OCI-LY3 (cell line): ENCODE measurements at regions not wholly inside any gene's neighbourhood (a gene's known extent, or its start where the extent isn't known, plus 50 kb on each side); places are given as distances from the start of the nearest gene placed in this dataset.

ENCODE experiments used
- H2AFZ ChIP-seq: fragments of 200-600, 300-600 bp; shearing (Covaris generic); 2 replicates; pipeline ENCODE4 v1.6.0; 2014; ENCODE audit warnings: antibody characterized with exemption, low read depth, low read length
- H3K27ac ChIP-seq: fragments of 200-600, 300-600 bp; sonication (generic); 2 replicates; pipeline ENCODE4 v1.5.1; 2014; ENCODE audit warnings: mild to moderate bottlenecking, low read length, moderate library complexity, mixed read lengths
- H3K27me3 ChIP-seq: fragments of 200-600, 300-600 bp; sonication (generic); 2 replicates; pipeline ENCODE4 v1.6.1; 2014; ENCODE audit warnings: low read depth, low read length, mixed read lengths
- H3K36me3 ChIP-seq: fragments of 200-600, 300-600 bp; sonication (generic); replicated peaks from 2 replicates; pipeline ENCODE3; 2014; ENCODE audit warnings: low read depth, low read length, mixed read lengths
- H3K4me1 ChIP-seq: fragments of 300-600, 200-600 bp; sonication (generic); 2 replicates; pipeline ENCODE4 v1.6.1; 2014; ENCODE audit warnings: low read length, mixed read lengths
- H3K4me2 ChIP-seq: fragments of 200-600, 300-600 bp; sonication (generic); 2 replicates; pipeline ENCODE4 v1.6.1; 2014; ENCODE audit warnings: low read length, mixed read lengths
- H3K4me3 ChIP-seq: fragments of 300-600, 200-600 bp; sonication (generic); 2 replicates; pipeline ENCODE4 v1.5.1; 2014; ENCODE audit warnings: antibody characterized with exemption, mild to moderate bottlenecking, low read length, moderate library complexity
- H3K79me2 ChIP-seq: fragments of 300-600, 200-600 bp; shearing (Covaris generic); 2 replicates; pipeline ENCODE4 v1.6.1; 2014; ENCODE audit warnings: mild to moderate bottlenecking, low read length, mixed read lengths
- H3K9ac ChIP-seq: fragments of 300-600, 200-600 bp; shearing (Covaris generic); 2 replicates; pipeline ENCODE4 v1.6.0; 2014; ENCODE audit warnings: mild to moderate bottlenecking, low read length, moderate library complexity
- H3K9me3 ChIP-seq: fragments of 200-600, 300-600 bp; shearing (Covaris generic); 2 replicates; pipeline ENCODE4 v1.6.1; 2014; ENCODE audit warnings: low read length, mixed read lengths; ENCODE audit not compliant: insufficient read depth
- H4K20me1 ChIP-seq: fragments of 200-600, 300-600 bp; sonication (generic); 2 replicates; pipeline ENCODE4 v1.6.1; 2016; ENCODE audit warnings: low read length, mixed read lengths; ENCODE audit not compliant: insufficient read depth
- EZH2phosphoT487 ChIP-seq: fragments of 200-600 bp; shearing (Covaris generic); IDR thresholded peaks from 2 replicates; pipeline ENCODE4 v1.6.1; 2018; ENCODE audit warnings: antibody characterized with exemption, mixed run types, low read depth
- TF ChIP-seq, protein P1 (sequence below): fragments of 200-600, 300-600 bp; sonication (generic); IDR thresholded peaks from 2 replicates; pipeline ENCODE4 v1.5.1; 2014; ENCODE audit warnings: antibody characterized with exemption, low read length, low read depth

GRCh38 chr14:99001241-99001640 is 270.8 kb downstream of the BCL11B start:
- TF ChIP-seq, protein P1, sequence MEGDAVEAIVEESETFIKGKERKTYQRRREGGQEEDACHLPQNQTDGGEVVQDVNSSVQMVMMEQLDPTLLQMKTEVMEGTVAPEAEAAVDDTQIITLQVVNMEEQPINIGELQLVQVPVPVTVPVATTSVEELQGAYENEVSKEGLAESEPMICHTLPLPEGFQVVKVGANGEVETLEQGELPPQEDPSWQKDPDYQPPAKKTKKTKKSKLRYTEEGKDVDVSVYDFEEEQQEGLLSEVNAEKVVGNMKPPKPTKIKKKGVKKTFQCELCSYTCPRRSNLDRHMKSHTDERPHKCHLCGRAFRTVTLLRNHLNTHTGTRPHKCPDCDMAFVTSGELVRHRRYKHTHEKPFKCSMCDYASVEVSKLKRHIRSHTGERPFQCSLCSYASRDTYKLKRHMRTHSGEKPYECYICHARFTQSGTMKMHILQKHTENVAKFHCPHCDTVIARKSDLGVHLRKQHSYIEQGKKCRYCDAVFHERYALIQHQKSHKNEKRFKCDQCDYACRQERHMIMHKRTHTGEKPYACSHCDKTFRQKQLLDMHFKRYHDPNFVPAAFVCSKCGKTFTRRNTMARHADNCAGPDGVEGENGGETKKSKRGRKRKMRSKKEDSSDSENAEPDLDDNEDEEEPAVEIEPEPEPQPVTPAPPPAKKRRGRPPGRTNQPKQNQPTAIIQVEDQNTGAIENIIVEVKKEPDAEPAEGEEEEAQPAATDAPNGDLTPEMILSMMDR: no peak
- no peak overlapping the region for H3K4me3 ChIP-seq
- no peaks in the 10 kb centered on the region for H3K79me2 ChIP-seq
- no peaks in the 10 kb centered on the region for H3K36me3 ChIP-seq
- no peak overlapping the region for H3K9ac ChIP-seq
- no peak overlapping the region for H3K27ac ChIP-seq
- no peak overlapping the region for H2AFZ ChIP-seq
- H3K4me2 ChIP-seq: no peak overlapping the region
- H3K4me1 ChIP-seq: no peaks in the 10 kb centered on the region
- no peaks in the 10 kb centered on the region for H3K27me3 ChIP-seq
- no peaks in the 10 kb centered on the region for H4K20me1 ChIP-seq
- H3K9me3 ChIP-seq: no peaks in the 10 kb centered on the region

DNA sequence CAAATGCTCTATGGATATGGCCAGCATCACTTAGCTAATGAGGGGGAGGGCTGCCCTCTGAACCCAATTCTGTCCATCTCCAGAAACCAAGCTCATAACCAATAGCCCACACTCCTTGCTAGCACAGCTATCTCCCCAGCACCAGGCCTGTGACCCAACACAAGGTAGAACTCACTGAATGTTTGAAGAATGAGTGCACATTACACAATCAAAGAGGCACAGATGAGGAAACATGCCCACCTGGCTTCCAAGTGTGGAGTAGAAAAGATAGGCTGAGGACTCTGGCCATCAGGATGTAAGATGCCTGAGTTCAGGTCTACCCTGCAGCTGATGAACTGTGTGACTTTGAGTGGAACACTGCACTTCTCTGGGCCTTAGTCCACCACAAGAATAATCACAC is 268.4 kb downstream of the BCL11B start:
- H3K36me3 ChIP-seq: no peaks in the 10 kb centered on the region
- H3K4me1 ChIP-seq: no peaks in the 10 kb centered on the region
- no peaks in the 10 kb centered on the region for H4K20me1 ChIP-seq
- no peak overlapping the region for H3K4me2 ChIP-seq
- H3K9me3 ChIP-seq: no peaks in the 10 kb centered on the region
- no peak for TF ChIP-seq EZH2phosphoT487
- TF ChIP-seq, protein P1: no peak
- H3K27me3 ChIP-seq: no peaks in the 10 kb centered on the region
- no peak overlapping the region for H3K4me3 ChIP-seq
- H3K27ac ChIP-seq: no peak overlapping the region
- no peak overlapping the region for H3K9ac ChIP-seq
- H3K79me2 ChIP-seq: no peaks in the 10 kb centered on the region
- H2AFZ ChIP-seq: no peak overlapping the region

GRCh38 chr14:99004112-99004511 is 267.9 kb downstream of the BCL11B start:
- no peaks in the 10 kb centered on the region for H3K79me2 ChIP-seq
- H3K4me3 ChIP-seq: no peak overlapping the region
- no peaks in the 10 kb centered on the region for H3K36me3 ChIP-seq
- H2AFZ ChIP-seq: no peak overlapping the region
- no peak overlapping the region for H3K4me2 ChIP-seq
- no peaks in the 10 kb centered on the region for H3K9me3 ChIP-seq
- TF ChIP-seq, protein P1: no peak
- TF ChIP-seq EZH2phosphoT487: no peak
- no peaks in the 10 kb centered on the region for H4K20me1 ChIP-seq
- no peaks in the 10 kb centered on the region for H3K4me1 ChIP-seq
- H3K9ac ChIP-seq: no peak overlapping the region
- no peaks in the 10 kb centered on the region for H3K27me3 ChIP-seq
- no peak overlapping the region for H3K27ac ChIP-seq

DNA sequence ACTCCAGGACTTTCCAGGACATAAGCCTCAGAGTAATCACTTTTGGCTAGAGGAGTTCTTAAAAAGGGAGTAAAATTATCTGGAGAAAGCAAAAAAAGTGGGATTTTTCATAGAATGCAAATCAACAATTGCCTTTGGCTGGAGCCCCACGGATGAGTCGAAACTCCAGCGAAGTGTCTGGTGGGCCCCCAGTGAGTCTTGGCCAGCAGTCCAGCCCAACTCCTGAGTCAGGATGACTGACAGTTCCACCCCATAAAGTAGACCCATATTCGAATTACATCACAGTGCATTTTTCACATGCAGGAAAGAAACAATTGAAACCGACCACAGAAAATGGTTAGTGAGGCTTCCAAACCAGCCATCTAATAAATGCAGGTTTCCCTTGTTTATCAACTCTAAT is 265.7 kb downstream of the BCL11B start:
- H3K27me3 ChIP-seq: no peaks in the 10 kb centered on the region
- no peak overlapping the region for H3K27ac ChIP-seq
- no peak for TF ChIP-seq EZH2phosphoT487
- TF ChIP-seq, protein P1: no peak
- H3K9ac ChIP-seq: no peak overlapping the region
- no peak overlapping the region for H3K4me2 ChIP-seq
- no peak overlapping the region for H2AFZ ChIP-seq
- no peaks in the 10 kb centered on the region for H3K79me2 ChIP-seq
- no peaks in the 10 kb centered on the region for H3K36me3 ChIP-seq
- H4K20me1 ChIP-seq: no peaks in the 10 kb centered on the region
- no peak overlapping the region for H3K4me3 ChIP-seq
- H3K9me3 ChIP-seq: no peaks in the 10 kb centered on the region
- no peaks in the 10 kb centered on the region for H3K4me1 ChIP-seq
